A673 (cell line): ENCODE measurements at regions not wholly inside any gene's neighbourhood (a gene's known extent, or its start where the extent isn't known, plus 50 kb on each side); places are given as distances from the start of the nearest gene placed in this dataset.

Experiments
- EZH2 ChIP-seq: fragments of 200-600 bp; sonication (generic); IDR thresholded peaks from 2 replicates; pipeline ENCODE4 v1.6.1; 2017; ENCODE audit warnings: borderline replicate concordance, low read depth, mild to moderate bottlenecking, mixed read lengths, antibody characterized with exemption, low read length; ENCODE audit not compliant: poor library complexity, severe bottlenecking
- TF ChIP-seq, protein P1 (sequence below): fragments of 300-800, 200-600 bp; sonication (generic); conservative IDR thresholded peaks from 2 replicates; pipeline ENCODE4 v1.5.1; 2017; ENCODE audit warnings: low read depth, mild to moderate bottlenecking, antibody characterized with exemption, low read length, moderate library complexity, mixed read lengths

DNA sequence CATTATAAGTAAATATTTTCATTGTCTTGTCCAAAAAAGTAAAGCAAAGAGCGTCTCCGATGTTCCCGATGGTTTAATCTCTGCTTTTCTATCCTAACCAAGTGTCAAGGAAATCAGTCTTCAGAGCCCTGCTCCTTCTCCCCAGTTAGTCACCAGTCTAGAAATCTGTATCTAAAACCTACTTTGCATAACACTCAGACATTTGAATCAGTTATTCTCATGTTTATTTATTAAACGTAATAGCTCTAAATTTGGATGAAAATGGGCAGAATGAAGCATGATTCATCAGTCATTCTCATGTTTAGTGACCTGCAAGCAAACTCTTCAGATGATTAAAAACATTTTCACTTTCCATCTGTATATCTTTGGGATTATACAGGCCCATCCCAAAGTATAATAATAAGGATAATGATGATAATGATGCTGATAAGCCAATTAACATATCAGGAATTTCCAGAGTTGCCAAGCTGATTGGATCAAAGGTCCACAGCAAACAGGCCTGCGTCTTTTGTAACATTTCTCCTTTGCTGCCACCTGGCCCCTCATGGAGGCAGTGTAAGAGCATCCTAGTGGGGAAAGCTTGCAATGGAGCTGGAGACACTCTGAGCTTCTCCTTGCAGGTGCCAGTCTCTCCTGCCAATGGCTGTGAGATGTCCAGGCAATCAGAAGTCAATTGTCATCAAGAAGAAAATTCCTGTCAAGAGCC, 273.9 kb downstream of the IGSF11 start:
- TF ChIP-seq, protein P1, sequence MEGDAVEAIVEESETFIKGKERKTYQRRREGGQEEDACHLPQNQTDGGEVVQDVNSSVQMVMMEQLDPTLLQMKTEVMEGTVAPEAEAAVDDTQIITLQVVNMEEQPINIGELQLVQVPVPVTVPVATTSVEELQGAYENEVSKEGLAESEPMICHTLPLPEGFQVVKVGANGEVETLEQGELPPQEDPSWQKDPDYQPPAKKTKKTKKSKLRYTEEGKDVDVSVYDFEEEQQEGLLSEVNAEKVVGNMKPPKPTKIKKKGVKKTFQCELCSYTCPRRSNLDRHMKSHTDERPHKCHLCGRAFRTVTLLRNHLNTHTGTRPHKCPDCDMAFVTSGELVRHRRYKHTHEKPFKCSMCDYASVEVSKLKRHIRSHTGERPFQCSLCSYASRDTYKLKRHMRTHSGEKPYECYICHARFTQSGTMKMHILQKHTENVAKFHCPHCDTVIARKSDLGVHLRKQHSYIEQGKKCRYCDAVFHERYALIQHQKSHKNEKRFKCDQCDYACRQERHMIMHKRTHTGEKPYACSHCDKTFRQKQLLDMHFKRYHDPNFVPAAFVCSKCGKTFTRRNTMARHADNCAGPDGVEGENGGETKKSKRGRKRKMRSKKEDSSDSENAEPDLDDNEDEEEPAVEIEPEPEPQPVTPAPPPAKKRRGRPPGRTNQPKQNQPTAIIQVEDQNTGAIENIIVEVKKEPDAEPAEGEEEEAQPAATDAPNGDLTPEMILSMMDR = no peak
- TF ChIP-seq EZH2 = no peak
